Activated CD8-positive, alpha-beta T cell treated with anti-CD3 and anti-CD28 coated beads for 36 hours (primary cell): ENCODE measurements at regions not wholly inside any gene's neighbourhood (a gene's known extent, or its start where the extent isn't known, plus 50 kb on each side); places are given as distances from the start of the nearest gene placed in this dataset.

Experiments
- ATAC-seq: fragments of 200-7000 bp; cut with Tn5 transposase; one replicate; pipeline ENCODE4 v1.10.0; 2021; ENCODE audit warnings: mild to moderate bottlenecking, moderate library complexity
- CTCF ChIA-PET: fragments of 350-600 bp; sonication (Branson Sonifier 250); formaldehyde crosslinking; loops from one replicate; lab custom pipeline; 2021; ENCODE audit warnings: antibody characterized with exemption; lab: Charles Lee
- POLR2A ChIA-PET: fragments of 350-600 bp; sonication (Branson Sonifier 250); formaldehyde crosslinking; loops from one replicate; lab custom pipeline; 2021; ENCODE audit warnings: antibody characterized with exemption; lab: Charles Lee
- DNase-seq: peaks from one replicate; pipeline ENCODE4 v3.0.0-alpha.2; 2020
- H3K27ac Mint-ChIP-seq: one replicate; pipeline ENCODE4 v1.8.0; 2021; ENCODE audit warnings: mild to moderate bottlenecking, mixed read lengths
- H3K27me3 Mint-ChIP-seq: one replicate; pipeline ENCODE4 v1.8.0; 2021; ENCODE audit warnings: mixed read lengths
- H3K36me3 Mint-ChIP-seq: one replicate; pipeline ENCODE4 v1.8.0; 2021; ENCODE audit warnings: low read depth, mixed read lengths
- H3K4me1 Mint-ChIP-seq: one replicate; pipeline ENCODE4 v1.8.0; 2021; ENCODE audit warnings: low read depth, mixed read lengths
- H3K4me3 Mint-ChIP-seq: one replicate; pipeline ENCODE4 v1.8.0; 2021; ENCODE audit warnings: mild to moderate bottlenecking, moderate library complexity, mixed read lengths
- H3K9me3 Mint-ChIP-seq: one replicate; pipeline ENCODE4 v1.8.0; 2021; ENCODE audit warnings: mixed read lengths
- intact Hi-C: fragments of 100-400 bp; cut with micrococcal nuclease; formaldehyde crosslinking; loops from one replicate; pipeline ENCODE4 v1.10.0; 2022
- TF ChIP-seq, protein P1 (sequence below): fragments of 200-600 bp; IDR thresholded peaks from one replicate; pipeline ENCODE4 v1.8.0; 2022; ENCODE audit warnings: antibody characterized with exemption, mild to moderate bottlenecking

DNA sequence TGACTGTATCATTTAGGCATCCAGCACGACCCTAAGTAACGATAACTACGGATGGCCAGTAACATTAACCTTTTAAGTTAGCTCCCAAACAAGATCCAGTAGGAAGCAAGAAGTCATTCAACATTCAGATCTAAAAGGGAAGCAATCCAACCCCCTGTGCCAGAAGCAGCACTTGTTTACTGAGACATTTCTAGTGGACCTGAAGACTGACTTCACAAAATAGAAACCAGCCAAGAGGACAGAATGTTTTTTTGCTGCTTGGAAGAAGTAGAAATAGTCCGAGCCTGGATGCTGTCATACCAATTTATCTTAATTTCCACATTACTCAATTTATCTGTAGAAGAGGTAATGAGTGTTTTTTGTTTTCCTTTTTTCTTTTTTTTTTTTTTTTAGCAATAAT, 88.0 kb upstream of the CTTNBP2 start:
- DNase-seq (no peak), ATAC-seq (no peak)
- no peaks in the 10 kb centered on the region for H3K9me3 Mint-ChIP-seq
- H3K36me3 Mint-ChIP-seq = no peaks in the 10 kb centered on the region
- peaks cover 4% of the 10 kb centered on the region for H3K27me3 Mint-ChIP-seq
- ChIA-PET CTCF (no interaction called here), POLR2A (no interaction called here)
- no peak overlapping the region for H3K4me3 Mint-ChIP-seq
- no peak overlapping the region for H3K27ac Mint-ChIP-seq
- intact Hi-C loops = no loop called here
- TF ChIP-seq, protein P1, sequence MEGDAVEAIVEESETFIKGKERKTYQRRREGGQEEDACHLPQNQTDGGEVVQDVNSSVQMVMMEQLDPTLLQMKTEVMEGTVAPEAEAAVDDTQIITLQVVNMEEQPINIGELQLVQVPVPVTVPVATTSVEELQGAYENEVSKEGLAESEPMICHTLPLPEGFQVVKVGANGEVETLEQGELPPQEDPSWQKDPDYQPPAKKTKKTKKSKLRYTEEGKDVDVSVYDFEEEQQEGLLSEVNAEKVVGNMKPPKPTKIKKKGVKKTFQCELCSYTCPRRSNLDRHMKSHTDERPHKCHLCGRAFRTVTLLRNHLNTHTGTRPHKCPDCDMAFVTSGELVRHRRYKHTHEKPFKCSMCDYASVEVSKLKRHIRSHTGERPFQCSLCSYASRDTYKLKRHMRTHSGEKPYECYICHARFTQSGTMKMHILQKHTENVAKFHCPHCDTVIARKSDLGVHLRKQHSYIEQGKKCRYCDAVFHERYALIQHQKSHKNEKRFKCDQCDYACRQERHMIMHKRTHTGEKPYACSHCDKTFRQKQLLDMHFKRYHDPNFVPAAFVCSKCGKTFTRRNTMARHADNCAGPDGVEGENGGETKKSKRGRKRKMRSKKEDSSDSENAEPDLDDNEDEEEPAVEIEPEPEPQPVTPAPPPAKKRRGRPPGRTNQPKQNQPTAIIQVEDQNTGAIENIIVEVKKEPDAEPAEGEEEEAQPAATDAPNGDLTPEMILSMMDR = no peak
- no peaks in the 10 kb centered on the region for H3K4me1 Mint-ChIP-seq

DNA sequence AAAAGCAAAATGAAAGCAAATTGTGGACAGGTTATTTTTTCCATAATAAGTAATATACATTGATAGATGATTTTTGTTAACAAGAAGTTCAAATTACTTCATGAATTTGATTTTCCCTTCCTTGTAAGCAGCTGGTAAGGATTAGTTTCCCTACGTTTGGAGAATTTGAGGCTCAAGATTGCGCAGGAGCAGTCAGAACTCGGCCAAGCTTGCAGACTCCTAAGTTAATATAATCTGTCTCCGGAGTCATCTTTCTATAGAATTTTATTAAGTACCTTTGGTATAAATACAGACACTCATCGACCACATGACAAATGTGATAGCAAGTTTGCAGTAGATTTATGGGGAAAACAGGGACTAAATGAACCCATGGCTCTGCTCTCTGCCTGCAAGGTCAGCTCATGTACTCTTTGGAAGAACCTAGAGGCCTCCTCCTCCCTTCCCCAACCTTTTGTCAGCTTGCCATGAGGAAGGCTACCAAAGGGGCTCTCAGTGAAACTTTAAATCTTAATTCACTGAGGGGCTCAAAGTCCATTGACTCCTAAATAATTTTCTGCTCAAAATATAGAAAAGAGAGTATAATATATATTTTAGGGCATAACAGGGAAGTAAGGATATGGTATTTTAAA, 89.2 kb upstream of the CTTNBP2 start:
- Mint-ChIP-seq H3K27me3 (peaks cover 2% of the 10 kb centered on the region), H3K27ac (no peak overlapping the region), H3K4me3 (no peak overlapping the region), H3K36me3 (no peaks in the 10 kb centered on the region), H3K9me3 (no peaks in the 10 kb centered on the region), H3K4me1 (no peaks in the 10 kb centered on the region)
- POLR2A ChIA-PET = no interaction called here
- ATAC-seq (no peak), DNase-seq (no peak)
- intact Hi-C loops = no loop called here
- CTCF ChIA-PET = no interaction called here
- TF ChIP-seq, protein P1 = no peak

DNA sequence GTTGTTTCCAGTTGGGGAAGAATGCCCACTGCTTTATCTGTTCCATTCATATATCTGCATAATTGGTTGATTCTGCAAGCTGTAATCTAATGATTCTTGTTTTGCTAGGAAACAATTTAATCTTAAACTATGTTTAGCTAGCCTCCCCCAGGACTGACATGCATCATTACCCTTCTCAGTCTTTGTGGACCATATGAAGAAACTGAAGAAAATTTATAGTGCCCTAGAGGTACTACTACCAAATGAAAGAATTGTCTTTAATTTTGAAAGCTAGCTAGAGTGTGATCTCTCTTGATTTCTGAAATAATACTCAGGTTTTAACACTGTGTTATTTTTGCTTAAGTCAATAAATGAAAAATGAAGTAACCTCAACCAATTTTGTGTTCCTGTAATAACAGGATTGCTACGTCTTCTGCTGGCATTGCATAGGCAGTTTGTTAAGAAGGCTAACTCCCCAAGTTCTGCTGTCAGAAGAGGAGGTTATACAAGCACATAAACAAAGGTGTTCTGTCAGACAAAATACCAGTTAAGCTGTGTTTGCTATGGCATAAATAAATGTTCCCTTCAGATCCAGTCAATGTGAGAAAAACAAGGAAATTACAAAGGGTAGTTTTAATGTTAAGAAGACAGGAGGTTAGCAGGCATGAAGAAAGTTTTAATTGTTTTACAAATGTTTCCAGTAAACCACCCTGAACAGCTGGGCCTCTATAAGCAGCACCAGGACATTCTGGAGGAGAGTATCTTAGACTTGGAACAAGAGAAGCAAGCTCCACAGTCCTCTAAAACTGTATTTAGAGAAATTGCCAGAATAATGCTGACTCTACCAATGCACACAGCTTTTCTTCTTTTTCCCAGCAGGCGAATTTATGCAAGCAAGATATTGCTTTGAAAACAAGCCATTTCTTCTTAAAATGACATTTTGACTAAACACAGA, 90.3 kb upstream of the CTTNBP2 start:
- TF ChIP-seq, protein P1 = no peak
- H3K4me1 Mint-ChIP-seq = no peaks in the 10 kb centered on the region
- H3K27me3 Mint-ChIP-seq = peaks cover 2% of the 10 kb centered on the region
- CTCF ChIA-PET = no interaction called here
- no peak for ATAC-seq
- no peaks in the 10 kb centered on the region for H3K36me3 Mint-ChIP-seq
- intact Hi-C loops = no loop called here
- DNase-seq = no peak
- no peak overlapping the region for H3K4me3 Mint-ChIP-seq
- POLR2A ChIA-PET = no interaction called here
- H3K9me3 Mint-ChIP-seq = no peaks in the 10 kb centered on the region
- no peak overlapping the region for H3K27ac Mint-ChIP-seq

DNA sequence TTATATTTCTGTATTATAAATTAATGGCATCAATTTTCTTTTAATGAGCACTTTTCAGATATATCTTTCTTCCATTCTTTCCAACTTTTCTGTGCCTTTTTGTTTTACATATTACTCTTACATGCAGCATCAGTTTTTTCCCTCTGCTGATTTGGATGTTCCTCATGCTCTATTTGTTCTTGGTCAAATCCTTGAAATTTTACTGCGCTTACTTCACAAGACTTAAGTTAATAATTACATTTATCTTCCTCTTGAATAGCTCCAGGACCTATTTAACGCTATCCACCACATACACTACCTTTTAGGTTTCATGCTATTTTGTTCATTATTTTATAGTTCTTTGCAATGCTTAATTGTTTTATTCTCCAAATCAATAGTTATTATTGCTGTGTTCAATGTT, 97.6 kb upstream of the CTTNBP2 start:
- Mint-ChIP-seq H3K4me3 (no peak overlapping the region), H3K9me3 (no peaks in the 10 kb centered on the region), H3K4me1 (no peaks in the 10 kb centered on the region), H3K36me3 (no peaks in the 10 kb centered on the region), H3K27me3 (no peaks in the 10 kb centered on the region), H3K27ac (no peak overlapping the region)
- ATAC-seq (no peak), DNase-seq (no peak)
- POLR2A ChIA-PET = no interaction called here
- TF ChIP-seq, protein P1 = no peak
- CTCF ChIA-PET = no interaction called here
- intact Hi-C loops = no loop called here
